OCI-LY3 (cell line): ENCODE measurements at regions not wholly inside any gene's neighbourhood (a gene's known extent, or its start where the extent isn't known, plus 50 kb on each side); places are given as distances from the start of the nearest gene placed in this dataset.

Experiments
- EZH2phosphoT487 ChIP-seq: fragments of 200-600 bp; shearing (Covaris generic); IDR thresholded peaks from 2 replicates; pipeline ENCODE4 v1.6.1; 2018; ENCODE audit warnings: antibody characterized with exemption, mixed run types, low read depth
- TF ChIP-seq, protein P1 (sequence below): fragments of 200-600, 300-600 bp; sonication (generic); IDR thresholded peaks from 2 replicates; pipeline ENCODE4 v1.5.1; 2014; ENCODE audit warnings: antibody characterized with exemption, low read length, low read depth

GRCh38 chr4:187798385-187798784, 197.2 kb upstream of the ZFP42 start:
- TF ChIP-seq, protein P1, sequence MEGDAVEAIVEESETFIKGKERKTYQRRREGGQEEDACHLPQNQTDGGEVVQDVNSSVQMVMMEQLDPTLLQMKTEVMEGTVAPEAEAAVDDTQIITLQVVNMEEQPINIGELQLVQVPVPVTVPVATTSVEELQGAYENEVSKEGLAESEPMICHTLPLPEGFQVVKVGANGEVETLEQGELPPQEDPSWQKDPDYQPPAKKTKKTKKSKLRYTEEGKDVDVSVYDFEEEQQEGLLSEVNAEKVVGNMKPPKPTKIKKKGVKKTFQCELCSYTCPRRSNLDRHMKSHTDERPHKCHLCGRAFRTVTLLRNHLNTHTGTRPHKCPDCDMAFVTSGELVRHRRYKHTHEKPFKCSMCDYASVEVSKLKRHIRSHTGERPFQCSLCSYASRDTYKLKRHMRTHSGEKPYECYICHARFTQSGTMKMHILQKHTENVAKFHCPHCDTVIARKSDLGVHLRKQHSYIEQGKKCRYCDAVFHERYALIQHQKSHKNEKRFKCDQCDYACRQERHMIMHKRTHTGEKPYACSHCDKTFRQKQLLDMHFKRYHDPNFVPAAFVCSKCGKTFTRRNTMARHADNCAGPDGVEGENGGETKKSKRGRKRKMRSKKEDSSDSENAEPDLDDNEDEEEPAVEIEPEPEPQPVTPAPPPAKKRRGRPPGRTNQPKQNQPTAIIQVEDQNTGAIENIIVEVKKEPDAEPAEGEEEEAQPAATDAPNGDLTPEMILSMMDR, result no peak
- TF ChIP-seq EZH2phosphoT487, result no peak
